Raji (cell line): ENCODE measurements at regions not wholly inside any gene's neighbourhood (a gene's known extent, or its start where the extent isn't known, plus 50 kb on each side); places are given as distances from the start of the nearest gene placed in this dataset.

Experiments used
- POLR2A ChIP-seq: IDR thresholded peaks from 2 replicates; pipeline ENCODE4 v1.6.1; 2011; ENCODE audit warnings: low read depth, low read length, control low read depth; ENCODE audit not compliant: insufficient read depth

- TF ChIP-seq POLR2A: no peak
Observed at GRCh38 chr6:20302702-20303251, 90.5 kb upstream of the MBOAT1 start.

- no peak for TF ChIP-seq POLR2A
Observed at GRCh38 chr6:20306491-20306890, 94.2 kb upstream of the MBOAT1 start.

GRCh38 chr6:20309186-20309585, 92.5 kb upstream of the E2F3 start:
- no peak for TF ChIP-seq POLR2A

GRCh38 chr6:20310185-20310584, 91.5 kb upstream of the E2F3 start:
- no peak for TF ChIP-seq POLR2A

- TF ChIP-seq POLR2A: no peak
Observed at GRCh38 chr6:20312606-20313005, 89.1 kb upstream of the E2F3 start.

- TF ChIP-seq POLR2A: no peak
Observed at GRCh38 chr6:20313051-20313450, 88.6 kb upstream of the E2F3 start.

GRCh38 chr6:20313960-20314530, 87.6 kb upstream of the E2F3 start:
- no peak for TF ChIP-seq POLR2A

- TF ChIP-seq POLR2A: no peak
Observed at GRCh38 chr6:20314866-20315845, 86.5 kb upstream of the E2F3 start.

GRCh38 chr6:20317430-20317829, 84.2 kb upstream of the E2F3 start:
- TF ChIP-seq POLR2A: no peak

- no peak for TF ChIP-seq POLR2A
Observed at GRCh38 chr6:20318851-20319387, 82.8 kb upstream of the E2F3 start.

- TF ChIP-seq POLR2A: 0 out of 2 replicates have a peak, but pooled peaks have one; percentile 35
Observed at GRCh38 chr6:20319520-20320357, 81.9 kb upstream of the E2F3 start.

- no peak for TF ChIP-seq POLR2A
Observed at GRCh38 chr6:20325641-20326421, 75.8 kb upstream of the E2F3 start.

- no peak for TF ChIP-seq POLR2A
Observed at GRCh38 chr6:20326422-20326728, 75.3 kb upstream of the E2F3 start.

GRCh38 chr6:20327141-20327540, 74.5 kb upstream of the E2F3 start:
- TF ChIP-seq POLR2A: no peak

- TF ChIP-seq POLR2A: no peak
Observed at GRCh38 chr6:20328266-20328923, 73.3 kb upstream of the E2F3 start.
